Lung (tissue), 11 donors: ENCODE measurements at regions not wholly inside any gene's neighbourhood (a gene's known extent, or its start where the extent isn't known, plus 50 kb on each side); places are given as distances from the start of the nearest gene placed in this dataset.

ENCODE experiments used
- ATAC-seq: fragments of 200-7000 bp; cut with Tn5 transposase; one replicate; pipeline ENCODE4 v1.9.1; 2020; ENCODE audit warnings: moderate number of reproducible peaks; ENCODE audit not compliant: insufficient read depth, low FRiP score
- DNase-seq, 3 donors: peaks; one replicate each; pipeline ENCODE4 v3.0.0-alpha.2; 2013 to 2017
- H3K27ac ChIP-seq, 2 donors: one replicate each; pipeline ENCODE4 v1.5.1; 2013; ENCODE audit warnings: mild to moderate bottlenecking in 2 of 2, moderate library complexity in 2 of 2, control low read depth in 1 of 2, inconsistent platforms in 1 of 2, low read depth in 1 of 2, low read length in 1 of 2
- H3K27me3 ChIP-seq, 3 donors: one replicate each; pipeline ENCODE4 v1.5.1; 2013; ENCODE audit warnings: low read length in 2 of 3; ENCODE audit not compliant: control insufficient read depth in 3 of 3, insufficient read depth in 3 of 3
- H3K36me3 ChIP-seq, 4 donors: one replicate each; pipeline ENCODE4 v1.5.1; 2013; ENCODE audit warnings: low read length in 4 of 4, mild to moderate bottlenecking in 1 of 4, moderate library complexity in 1 of 4; ENCODE audit not compliant: control insufficient read depth in 4 of 4, insufficient read depth in 4 of 4
- H3K4me1 ChIP-seq, 5 donors: one replicate each; pipeline ENCODE4 v1.5.1; 2013; ENCODE audit warnings: low read length in 5 of 5, mild to moderate bottlenecking in 2 of 5, moderate library complexity in 1 of 5; ENCODE audit not compliant: control insufficient read depth in 5 of 5, insufficient read depth in 5 of 5
- H3K4me3 ChIP-seq: one replicate; pipeline ENCODE4 v1.5.1; 2013; ENCODE audit warnings: mild to moderate bottlenecking, control low read depth, moderate library complexity
- H3K9ac ChIP-seq, 2 donors: one replicate each; pipeline ENCODE4 v1.5.1; 2013; ENCODE audit warnings: low read length in 2 of 2, control low read depth in 1 of 2; ENCODE audit not compliant: insufficient read depth in 1 of 2
- H3K9me3 ChIP-seq, 4 donors: one replicate each; pipeline ENCODE4 v1.5.1; 2013; ENCODE audit warnings: low read length in 3 of 4, mild to moderate bottlenecking in 1 of 4, moderate library complexity in 1 of 4; ENCODE audit not compliant: control insufficient read depth in 4 of 4, insufficient read depth in 3 of 4
- WGBS, 2 donors: extraction: QIAGEN DNeasy Blood & Tissue Kit; methylation state at CpG; one replicate each; pipeline ENCODE4 v1.1.7; 2013; 5-methylcytosine and 5-hydroxymethylcytosine counted together
- TF ChIP-seq, protein P1 (sequence below): IDR thresholded peaks from 2 replicates; pipeline ENCODE4 v1.5.1; 2012; ENCODE audit warnings: mild to moderate bottlenecking; ENCODE audit errors: control extremely low read depth, extremely low read depth
- donor health status: control.
- donor health status: control.
- donor health status: Bipolar disorder and iron deficiency.
- donor health status: healthy.
- donor health status: DM: yes; HTN: yes; CAD: no.

DNA sequence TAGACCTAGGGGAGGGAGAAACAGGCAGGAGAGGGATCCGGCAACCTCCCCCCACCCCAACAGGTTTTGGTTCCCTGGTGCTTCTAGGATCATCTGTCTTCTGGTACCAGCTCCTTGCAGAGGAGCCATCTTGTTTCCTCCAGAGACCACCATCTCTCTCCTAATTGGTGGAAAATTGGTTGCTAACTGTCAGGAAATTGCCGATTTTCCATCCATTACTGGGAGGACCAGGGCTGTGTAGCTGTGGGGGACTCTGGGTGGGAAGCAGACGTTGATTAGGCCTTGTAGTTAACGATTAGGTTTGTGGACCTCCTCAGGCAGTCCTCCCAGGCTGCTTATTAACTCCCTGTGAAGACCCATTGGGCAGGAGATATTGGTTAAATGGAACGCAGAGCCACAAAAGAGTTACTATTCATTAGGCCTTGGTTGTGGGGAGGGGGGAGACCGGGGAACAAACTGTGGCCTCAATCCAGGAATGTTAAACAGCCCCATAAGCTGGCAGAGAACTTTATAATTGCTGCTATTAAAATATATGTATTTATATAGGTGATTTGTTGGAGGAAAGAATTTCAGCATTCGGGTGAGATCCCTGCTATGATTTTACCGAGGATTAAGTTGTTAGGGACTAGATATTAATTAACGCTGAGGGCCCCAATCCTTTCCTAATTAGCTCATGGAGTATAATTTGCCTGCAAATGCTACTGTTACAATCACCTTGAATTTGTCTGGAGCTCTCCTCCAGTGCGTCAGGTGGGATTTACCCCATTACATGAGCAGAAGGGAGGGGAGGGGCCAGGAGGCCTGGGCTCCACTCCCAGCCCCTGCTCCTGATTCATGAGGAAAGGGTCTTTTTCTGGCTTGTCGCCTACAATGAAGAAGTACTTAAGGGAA lies 61.2 kb upstream of the TRABD2B start:
- H3K4me1 ChIP-seq: peaks cover 0 to 19% (median 1%) of the 10 kb centered on the region in 5 donors
- H3K27me3 ChIP-seq: no peaks in the 10 kb centered on the region
- no peaks in the 10 kb centered on the region for H3K36me3 ChIP-seq
- WGBS, 2 donors: 86 to 95% methylated on average over 11 of the region's 11 CpGs
- H3K9me3 ChIP-seq: no peaks in the 10 kb centered on the region
- H3K27ac ChIP-seq: no peak overlapping the region
- TF ChIP-seq, protein P1, sequence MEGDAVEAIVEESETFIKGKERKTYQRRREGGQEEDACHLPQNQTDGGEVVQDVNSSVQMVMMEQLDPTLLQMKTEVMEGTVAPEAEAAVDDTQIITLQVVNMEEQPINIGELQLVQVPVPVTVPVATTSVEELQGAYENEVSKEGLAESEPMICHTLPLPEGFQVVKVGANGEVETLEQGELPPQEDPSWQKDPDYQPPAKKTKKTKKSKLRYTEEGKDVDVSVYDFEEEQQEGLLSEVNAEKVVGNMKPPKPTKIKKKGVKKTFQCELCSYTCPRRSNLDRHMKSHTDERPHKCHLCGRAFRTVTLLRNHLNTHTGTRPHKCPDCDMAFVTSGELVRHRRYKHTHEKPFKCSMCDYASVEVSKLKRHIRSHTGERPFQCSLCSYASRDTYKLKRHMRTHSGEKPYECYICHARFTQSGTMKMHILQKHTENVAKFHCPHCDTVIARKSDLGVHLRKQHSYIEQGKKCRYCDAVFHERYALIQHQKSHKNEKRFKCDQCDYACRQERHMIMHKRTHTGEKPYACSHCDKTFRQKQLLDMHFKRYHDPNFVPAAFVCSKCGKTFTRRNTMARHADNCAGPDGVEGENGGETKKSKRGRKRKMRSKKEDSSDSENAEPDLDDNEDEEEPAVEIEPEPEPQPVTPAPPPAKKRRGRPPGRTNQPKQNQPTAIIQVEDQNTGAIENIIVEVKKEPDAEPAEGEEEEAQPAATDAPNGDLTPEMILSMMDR: no peak
- H3K9ac ChIP-seq: no peak overlapping the region
- no peak for DNase-seq
- no peak for ATAC-seq
- H3K4me3 ChIP-seq: no peak overlapping the region

DNA sequence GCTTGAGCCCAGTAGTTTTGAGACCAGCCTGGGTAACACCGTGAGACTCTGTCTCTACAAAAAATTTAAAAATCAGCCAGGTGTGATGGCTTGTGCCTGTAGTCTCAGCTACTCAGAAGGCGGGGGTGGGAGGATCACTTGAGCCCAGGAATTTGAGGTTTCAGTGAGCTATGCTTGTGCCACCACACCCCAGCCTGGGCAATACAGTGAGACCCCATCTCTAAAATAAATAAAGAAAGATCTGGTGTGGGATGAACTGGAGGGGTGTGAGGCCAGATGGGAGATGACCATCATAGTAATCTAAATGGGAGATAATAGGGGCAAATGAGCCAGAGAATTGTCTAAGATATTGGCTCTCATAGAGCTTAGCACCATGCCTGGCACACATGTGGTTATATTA lies 60.1 kb upstream of the TRABD2B start:
- Histone ChIP-seq H3K9me3 (no peaks in the 10 kb centered on the region), H3K4me3 (no peak overlapping the region), H3K36me3 (no peaks in the 10 kb centered on the region), H3K4me1 (peaks cover 0 to 28% (median 12%) of the 10 kb centered on the region in 5 donors), H3K27me3 (no peaks in the 10 kb centered on the region), H3K9ac (no peak overlapping the region), H3K27ac (no peak overlapping the region)
- 91% methylated on average over 2 of the region's 2 CpGs for WGBS, 2 donors
- ATAC-seq: no peak
- DNase-seq: no peak
- TF ChIP-seq, protein P1: no peak

DNA sequence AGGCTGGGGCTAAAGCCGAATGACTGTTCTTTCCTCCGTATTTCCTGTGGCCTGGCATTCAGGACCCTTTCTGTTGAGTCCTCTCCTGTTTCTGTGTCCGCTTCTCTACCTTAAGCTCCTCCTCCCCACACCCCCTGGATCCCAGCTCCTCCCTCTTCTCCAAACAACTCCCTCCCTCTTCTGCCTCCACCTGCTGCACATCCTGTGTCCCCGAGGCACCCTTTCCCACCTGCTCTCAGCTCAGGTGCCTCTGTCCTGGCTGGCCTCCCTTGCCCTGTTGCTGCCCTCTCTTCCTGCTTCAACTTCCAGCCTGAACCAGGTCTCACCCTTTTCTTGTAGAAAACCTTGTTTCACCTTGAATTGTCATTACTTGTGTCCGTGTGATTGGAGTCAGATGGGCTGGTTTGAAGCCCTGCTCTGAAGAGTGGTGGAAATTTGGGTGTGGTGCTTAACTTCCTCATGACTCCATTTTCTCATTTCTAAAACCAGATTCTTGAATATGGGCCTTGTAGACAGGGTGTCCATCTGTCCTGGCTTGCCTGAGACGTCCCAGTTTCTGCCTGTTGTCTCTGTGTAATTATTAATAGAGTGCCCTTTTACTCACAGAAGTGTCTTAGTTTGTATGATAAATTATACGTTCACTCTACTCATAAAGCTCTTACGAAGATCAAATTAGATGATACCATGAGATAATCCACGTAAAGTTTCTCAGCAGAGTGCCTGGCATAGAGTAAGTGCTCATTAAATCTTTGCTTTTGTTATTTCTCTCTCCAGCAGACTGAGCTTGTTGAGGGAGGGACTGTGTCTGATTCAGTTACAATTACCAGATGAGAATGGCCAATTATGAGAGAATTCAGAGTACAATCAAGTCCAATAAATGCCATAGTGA lies 58.9 kb upstream of the TRABD2B start:
- Histone ChIP-seq H3K4me3 (no peak overlapping the region), H3K27ac (no peak overlapping the region), H3K9me3 (no peaks in the 10 kb centered on the region), H3K36me3 (no peaks in the 10 kb centered on the region), H3K4me1 (peaks cover 0 to 28% (median 12%) of the 10 kb centered on the region in 5 donors), H3K27me3 (no peaks in the 10 kb centered on the region), H3K9ac (no peak overlapping the region)
- no peak for DNase-seq
- no peak for ATAC-seq
- TF ChIP-seq, protein P1: no peak
- 64 to 69% methylated on average over 9 of the region's 9 CpGs for WGBS, 2 donors
